SHP77 treated with DMSO at 0.1 percent for 48 hours (cell line): ENCODE measurements at regions not wholly inside any gene's neighbourhood (a gene's known extent, or its start where the extent isn't known, plus 50 kb on each side); places are given as distances from the start of the nearest gene placed in this dataset.

Experiments used
- DNase-seq: peaks from one replicate; lab custom pipeline; 2025; lab: John Stamatoyannopoulos, UW

DNA sequence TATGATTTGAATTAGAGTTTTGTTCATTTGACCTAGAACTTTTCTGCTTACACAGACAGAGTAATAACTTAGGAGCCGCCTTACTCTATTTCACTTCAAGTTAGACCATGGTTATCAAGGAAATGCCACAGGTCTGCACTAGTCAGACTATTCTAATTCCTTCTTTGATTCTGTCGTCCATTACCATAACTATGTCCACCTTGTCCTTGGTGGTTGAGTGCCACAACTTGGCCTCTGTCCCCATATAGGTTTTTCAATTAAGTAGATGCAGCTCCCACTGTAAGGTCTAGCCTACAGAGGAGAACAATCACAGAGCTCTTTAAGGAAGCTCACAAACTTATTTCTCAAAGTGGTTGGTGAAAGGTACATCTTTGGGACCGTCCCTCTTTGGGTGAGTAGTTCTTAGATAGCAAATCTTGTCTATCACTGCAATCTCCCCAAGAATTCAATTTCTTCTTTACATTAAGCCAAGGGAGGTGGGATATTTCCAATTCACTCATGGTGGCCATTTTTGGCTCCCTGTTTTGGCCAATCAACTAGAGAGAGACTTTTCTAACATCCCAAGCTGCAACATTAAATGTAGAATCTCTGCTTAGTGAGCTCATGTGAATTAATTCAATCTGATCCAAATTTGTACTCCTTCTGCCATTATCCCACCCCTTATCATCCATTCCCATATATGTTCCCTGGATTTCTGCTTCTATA is 434.6 kb downstream of the ADAMTS20 start:
- no peak for DNase-seq

- DNase-seq = no peak
Observed at GRCh38 chr12:43115441-43116160, 436.4 kb downstream of the ADAMTS20 start.

DNA sequence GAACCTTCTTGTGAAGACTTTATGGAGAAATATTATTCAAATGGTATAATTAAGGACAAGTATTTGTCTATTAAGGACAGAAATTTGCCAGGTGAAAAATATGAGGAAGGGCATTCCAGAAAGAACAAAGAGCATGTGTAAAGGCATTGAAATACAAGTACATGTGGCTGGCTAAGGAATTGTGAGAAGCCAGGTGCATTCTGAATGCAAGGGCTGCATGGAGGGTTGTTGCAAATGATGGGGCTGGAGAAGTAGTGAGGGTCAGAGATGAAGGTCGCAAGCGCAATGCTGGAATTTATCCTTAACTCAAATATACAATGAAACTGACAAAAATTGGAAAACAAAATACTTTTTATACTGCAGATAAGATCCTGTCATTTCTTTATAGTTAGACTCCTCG is 437.7 kb downstream of the ADAMTS20 start:
- no peak for DNase-seq

DNA sequence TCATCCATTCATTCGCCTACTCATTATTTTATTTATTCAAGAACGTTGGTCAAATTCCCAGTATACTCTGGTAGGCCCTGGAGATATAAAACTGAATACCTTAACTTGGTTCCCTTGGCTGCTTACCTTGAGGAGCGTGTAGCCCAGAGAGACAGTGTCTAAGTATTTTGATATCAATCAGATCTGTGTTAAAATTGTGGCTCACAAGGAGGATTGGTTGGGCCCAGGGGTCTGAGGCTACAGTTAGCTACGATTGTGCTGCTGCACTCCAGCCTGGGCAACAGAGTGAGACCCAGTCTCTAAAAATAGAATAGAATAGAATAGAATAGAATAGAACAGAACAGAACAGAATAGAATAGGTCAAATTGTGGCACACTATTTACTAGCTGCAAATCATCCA is 438.4 kb downstream of the ADAMTS20 start:
- DNase-seq = no peak

- no peak for DNase-seq
Observed at GRCh38 chr12:43113135-43113534, 438.9 kb downstream of the ADAMTS20 start.

GRCh38 chr12:43112101-43112920 is 439.7 kb downstream of the ADAMTS20 start:
- DNase-seq = no peak

DNA sequence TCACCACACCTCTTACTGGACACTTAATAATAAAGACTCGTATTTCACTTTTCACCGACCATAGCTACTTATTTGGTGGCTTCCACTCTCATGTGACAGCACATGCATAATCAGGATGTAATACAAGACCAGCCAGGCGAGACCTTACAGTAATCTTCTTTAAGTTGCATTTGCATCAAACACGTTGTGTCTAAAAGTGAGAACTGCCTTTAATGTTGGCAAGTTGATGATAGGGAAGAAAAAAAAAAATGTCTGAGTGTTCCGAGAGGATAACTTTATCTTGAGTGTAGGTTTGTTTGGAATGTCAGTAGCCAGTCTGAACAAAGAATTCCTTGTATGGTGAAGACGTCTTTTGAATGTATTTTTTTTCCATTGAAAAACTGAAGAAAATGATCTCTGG is 440.4 kb downstream of the ADAMTS20 start:
- no peak for DNase-seq

- DNase-seq = no peak
Observed at GRCh38 chr12:43109631-43110345, 442.2 kb downstream of the ADAMTS20 start.

DNA sequence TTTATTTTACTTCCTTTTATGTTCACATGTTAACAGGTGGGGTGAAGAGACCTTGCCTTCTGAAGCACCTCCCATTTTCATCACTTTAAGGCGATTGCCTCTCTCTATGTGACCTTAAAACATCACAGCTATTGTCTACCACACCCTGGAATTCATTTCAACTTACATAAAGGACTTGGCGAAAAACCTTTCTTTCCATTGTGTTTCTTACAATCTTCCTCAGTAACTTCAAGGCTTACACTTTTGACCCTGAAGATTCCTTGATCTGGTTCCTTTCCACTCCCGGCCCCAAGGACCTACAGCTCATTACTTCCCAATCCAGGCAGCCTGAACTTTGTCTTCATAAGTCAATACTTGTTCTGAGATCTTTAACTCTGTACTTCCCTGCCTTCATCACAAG is 443.3 kb downstream of the ADAMTS20 start:
- DNase-seq = no peak

GRCh38 chr12:43107026-43107775 is 444.8 kb downstream of the ADAMTS20 start:
- DNase-seq = no peak

GRCh38 chr12:43106355-43106754 is 445.6 kb downstream of the ADAMTS20 start:
- DNase-seq = no peak

DNA sequence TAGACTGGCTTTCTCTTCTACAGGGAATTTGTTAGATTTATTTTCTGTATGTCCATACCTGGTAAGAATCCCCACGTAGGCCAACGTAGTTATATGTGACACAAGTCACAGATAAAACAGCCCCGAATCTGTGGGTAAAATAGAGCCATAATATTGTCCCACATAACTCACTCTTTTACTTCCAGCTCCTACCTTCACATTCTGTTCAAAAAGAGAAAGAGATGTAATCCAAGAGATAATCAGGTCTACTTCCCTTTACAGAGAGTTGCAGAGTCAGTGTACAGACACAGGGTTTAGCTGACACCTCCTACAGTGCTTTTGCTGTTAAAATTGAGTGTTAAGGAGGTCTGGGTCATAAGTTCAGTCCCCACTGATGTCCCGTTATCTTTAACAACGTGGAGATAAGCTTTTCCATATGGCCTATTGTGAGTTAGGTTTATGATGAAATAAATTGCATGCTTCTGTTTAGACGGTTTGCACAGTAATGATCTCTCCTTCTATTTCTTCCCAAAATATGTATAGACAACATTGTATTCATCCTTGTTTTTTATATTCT is 446.5 kb downstream of the ADAMTS20 start:
- no peak for DNase-seq

DNA sequence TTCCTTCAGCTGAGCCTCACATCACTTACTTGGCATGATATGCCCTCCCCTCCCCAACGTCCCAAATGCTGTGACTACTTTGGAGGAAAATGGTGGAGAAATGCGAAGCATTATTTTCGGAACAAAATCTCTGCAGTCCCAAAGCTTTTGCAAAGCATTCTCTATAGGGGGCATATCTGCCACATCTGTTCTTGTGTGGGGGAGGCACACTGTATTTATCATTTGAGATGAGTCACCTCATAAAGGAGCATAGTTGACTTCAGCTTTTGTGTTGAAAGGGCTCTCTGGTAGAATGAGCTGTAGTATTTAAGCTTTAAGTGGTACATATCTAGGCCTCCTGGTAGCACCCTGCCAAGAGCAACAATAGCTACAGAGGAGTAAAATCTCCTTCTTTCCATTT is 447.5 kb downstream of the ADAMTS20 start:
- no peak for DNase-seq

DNA sequence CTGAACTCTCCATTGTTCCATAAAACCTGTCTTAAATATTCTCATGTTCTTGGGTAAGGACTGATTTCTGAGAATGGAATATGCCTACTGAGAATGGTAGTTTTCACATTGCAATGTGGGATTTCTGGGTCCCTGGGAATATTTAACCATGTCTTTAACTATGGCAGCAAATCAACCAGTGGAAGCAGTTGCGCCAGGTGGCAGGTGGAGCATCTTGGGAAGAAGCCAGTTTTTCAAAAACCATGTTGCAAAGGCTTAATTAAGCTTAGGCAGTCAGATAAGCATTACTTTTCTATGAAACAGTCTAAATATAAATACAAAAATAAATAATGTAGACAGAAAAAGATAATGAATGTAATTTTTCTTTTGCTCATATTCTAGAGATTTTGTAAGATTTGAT is 448.1 kb downstream of the ADAMTS20 start:
- no peak for DNase-seq

DNA sequence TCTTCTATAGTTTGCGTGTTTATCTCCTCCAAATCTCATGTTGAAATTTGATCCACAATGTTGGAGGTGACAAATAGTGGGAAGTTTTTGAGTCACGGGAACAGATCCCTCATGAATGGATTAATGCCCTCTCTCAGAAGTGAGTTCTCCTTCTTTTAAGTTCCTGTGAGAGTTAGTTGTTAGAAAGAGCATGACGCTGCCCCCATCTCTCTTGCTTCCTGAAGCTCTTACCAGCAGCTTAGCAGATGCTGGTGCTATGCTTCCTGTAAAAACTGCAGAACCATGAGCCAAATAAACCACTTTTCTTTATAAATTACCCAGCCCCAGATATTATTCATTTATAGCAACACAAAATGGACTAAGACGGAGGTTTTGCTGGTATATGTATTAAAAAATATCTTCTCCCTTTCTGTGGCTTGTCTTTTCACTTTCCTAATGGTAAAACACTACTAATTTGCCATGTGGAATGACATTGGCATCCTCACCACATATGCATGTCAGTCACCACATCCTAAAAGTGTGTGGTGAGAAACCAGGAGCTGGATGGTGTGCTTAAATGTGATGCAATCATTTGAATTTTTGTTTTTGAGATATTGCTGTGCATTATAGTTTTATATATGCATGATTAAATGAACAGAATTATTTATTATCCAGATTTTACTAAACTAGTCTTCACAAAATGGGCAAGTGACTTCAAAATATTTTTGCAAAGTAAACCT is 449.3 kb downstream of the ADAMTS20 start:
- DNase-seq = no peak

DNA sequence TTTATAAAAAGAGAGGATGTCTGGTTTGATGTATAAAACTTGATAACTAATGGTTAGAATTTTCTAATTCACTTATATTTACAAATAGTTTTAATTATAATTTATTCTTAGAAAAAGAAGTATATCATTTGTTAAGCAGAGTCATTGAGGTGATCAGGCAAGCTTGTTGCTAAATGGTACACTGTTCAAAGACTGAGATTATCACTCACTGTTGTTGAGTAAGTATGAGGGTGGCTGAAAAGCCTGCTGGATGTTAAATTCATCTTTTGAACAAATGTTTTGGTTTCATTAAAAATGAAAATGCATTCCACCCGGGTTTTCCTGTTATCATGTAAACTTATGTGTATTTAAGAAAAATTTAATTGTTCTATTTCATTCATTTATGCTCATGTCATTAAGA is 451.8 kb downstream of the ADAMTS20 start:
- DNase-seq = no peak

GRCh38 chr12:43099691-43100163 is 452.3 kb downstream of the ADAMTS20 start:
- no peak for DNase-seq

DNA sequence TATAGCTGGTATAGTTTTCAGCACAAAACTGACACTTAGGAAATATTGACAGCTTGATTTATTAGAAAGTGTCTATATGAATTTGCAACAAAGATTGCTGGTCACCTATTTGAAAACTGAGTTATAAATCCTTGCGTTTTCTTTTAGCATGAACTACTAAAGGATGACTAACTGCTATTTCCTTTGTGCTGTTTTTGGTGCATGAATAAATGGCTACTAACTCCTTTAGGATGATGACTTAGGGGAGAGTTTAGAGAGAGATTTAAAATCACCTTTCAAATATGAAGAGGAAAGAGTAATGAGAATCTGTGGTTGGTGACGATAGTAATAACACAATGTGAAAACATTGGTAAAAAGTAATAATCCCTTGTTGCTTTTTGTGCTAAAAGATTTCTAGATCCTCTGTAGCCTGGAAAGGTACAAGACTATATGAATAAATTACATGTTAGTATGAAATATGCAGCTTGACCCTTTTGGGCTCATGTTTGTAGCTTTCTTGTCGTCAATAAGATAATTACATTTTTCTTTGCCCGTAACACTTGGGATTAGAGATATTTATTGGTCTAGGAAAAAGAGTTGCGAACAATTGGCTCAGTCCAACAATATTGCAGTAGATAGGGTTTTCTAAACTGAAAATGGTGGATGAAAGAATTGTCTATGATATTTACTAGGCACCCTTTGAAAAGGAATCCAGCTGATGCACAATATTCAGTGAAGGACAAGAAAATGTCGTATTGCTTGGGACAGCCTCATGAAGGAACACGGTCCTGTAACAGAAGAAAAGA is 453.0 kb downstream of the ADAMTS20 start:
- DNase-seq = no peak

- no peak for DNase-seq
Observed at GRCh38 chr12:43098071-43098470, 453.9 kb downstream of the ADAMTS20 start.

GRCh38 chr12:43097471-43097870 is 454.5 kb downstream of the ADAMTS20 start:
- DNase-seq = no peak
